Urothelium cell line (cell line): ENCODE measurements at regions not wholly inside any gene's neighbourhood (a gene's known extent, or its start where the extent isn't known, plus 50 kb on each side); places are given as distances from the start of the nearest gene placed in this dataset.
A peak's percentile ranks its signal among the peaks of the same experiment; 100 is the strongest.

Experiments
- DNase-seq: peaks from one replicate; pipeline ENCODE4 v3.0.0; 2011; ENCODE audit warnings: low spot score, mixed read lengths
- FAIRE-seq: peaks from 2 replicates; lab custom pipeline; 2011; peaks lifted over from hg19 to GRCh38; lab: Jason Lieb, UNC

GRCh38 chr5:27266184-27266583 lies 227.8 kb upstream of the CDH9 start:
- DNase-seq (no peak), FAIRE-seq (no peak)

GRCh38 chr5:27257696-27258095 lies 219.3 kb upstream of the CDH9 start:
- FAIRE-seq = no peak
- no peak for DNase-seq

GRCh38 chr5:27252911-27253310 lies 214.5 kb upstream of the CDH9 start:
- FAIRE-seq = no peak
- no peak for DNase-seq

GRCh38 chr5:27242258-27242626 lies 203.9 kb upstream of the CDH9 start:
- FAIRE-seq (no peak), DNase-seq (no peak)

GRCh38 chr5:27241564-27242257 lies 203.3 kb upstream of the CDH9 start:
- peak; percentile 75 for FAIRE-seq

GRCh38 chr5:27240791-27241190 lies 202.4 kb upstream of the CDH9 start:
- no peak for FAIRE-seq
- DNase-seq = no peak

More at GRCh38 chr5:27241564-27242257, 203.3 kb upstream of the CDH9 start:
- peak; percentile 6 for DNase-seq

GRCh38 chr5:27234916-27235315 lies 196.5 kb upstream of the CDH9 start:
- FAIRE-seq (no peak), DNase-seq (no peak)

GRCh38 chr5:27221410-27221809 lies 183.0 kb upstream of the CDH9 start:
- FAIRE-seq = no peak
- DNase-seq = no peak

- FAIRE-seq = no peak
- no peak for DNase-seq
These were observed 182.4 kb upstream of the CDH9 start for GRCh38 chr5:27220752-27221151.

- FAIRE-seq (no peak), DNase-seq (no peak)
These were observed 179.6 kb upstream of the CDH9 start for GRCh38 chr5:27217977-27218376.

GRCh38 chr5:27217155-27217956 lies 179.0 kb upstream of the CDH9 start:
- peak; percentile 53 for FAIRE-seq

GRCh38 chr5:27216367-27216950 lies 178.1 kb upstream of the CDH9 start:
- no peak for FAIRE-seq
- no peak for DNase-seq

More at GRCh38 chr5:27217155-27217956, 179.0 kb upstream of the CDH9 start:
- DNase-seq = peak; percentile 4

- FAIRE-seq (no peak), DNase-seq (no peak)
These were observed 169.7 kb upstream of the CDH9 start for GRCh38 chr5:27208051-27208450.

- DNase-seq = no peak
- FAIRE-seq = no peak
These were observed 153.6 kb upstream of the CDH9 start for GRCh38 chr5:27191786-27192510.

GRCh38 chr5:27172693-27173092 lies 134.3 kb upstream of the CDH9 start:
- FAIRE-seq (no peak), DNase-seq (no peak)

GRCh38 chr5:27171761-27172261 lies 133.4 kb upstream of the CDH9 start:
- FAIRE-seq (no peak), DNase-seq (no peak)

- DNase-seq (no peak), FAIRE-seq (no peak)
These were observed 120.4 kb upstream of the CDH9 start for GRCh38 chr5:27158775-27159174.

- no peak for FAIRE-seq
- DNase-seq = no peak
These were observed 119.8 kb upstream of the CDH9 start for GRCh38 chr5:27158171-27158570.

- FAIRE-seq (no peak), DNase-seq (no peak)
These were observed 106.1 kb upstream of the CDH9 start for GRCh38 chr5:27144456-27144855.

GRCh38 chr5:27140831-27141230 lies 102.4 kb upstream of the CDH9 start:
- peak; percentile 16 for DNase-seq
- no peak for FAIRE-seq

- DNase-seq (no peak), FAIRE-seq (no peak)
These were observed 92.2 kb upstream of the CDH9 start for GRCh38 chr5:27130587-27130986.
